Ascending aorta (tissue), 2 donors: ENCODE measurements at regions not wholly inside any gene's neighbourhood (a gene's known extent, or its start where the extent isn't known, plus 50 kb on each side); places are given as distances from the start of the nearest gene placed in this dataset.

ENCODE experiments used
- DNase-seq, 2 donors: peaks; one replicate each; pipeline ENCODE4 v3.0.0-alpha.2; 2019; ENCODE audit warnings: low spot score in 2 of 2
- H3K27ac ChIP-seq, 2 donors: fragments of 200-600 bp; sonication (generic); one replicate each; pipeline ENCODE4 v1.5.1; 2016 to 2017; ENCODE audit warnings: mild to moderate bottlenecking in 1 of 2
- H3K27me3 ChIP-seq: fragments of 200-600 bp; sonication (generic); one replicate; pipeline ENCODE4 v1.5.1; 2017
- H3K36me3 ChIP-seq, 2 donors: fragments of 200-600 bp; sonication (generic); one replicate each; pipeline ENCODE4 v1.5.1; 2016
- H3K4me1 ChIP-seq, 2 donors: fragments of 200-600 bp; sonication (generic); one replicate each; pipeline ENCODE4 v1.5.1; 2016 to 2017; ENCODE audit warnings: mild to moderate bottlenecking in 1 of 2
- H3K4me3 ChIP-seq, 2 donors: fragments of 200-600 bp; sonication (generic); one replicate each; pipeline ENCODE4 v1.5.1; 2016 to 2017; ENCODE audit warnings: mild to moderate bottlenecking in 1 of 2
- H3K9me3 ChIP-seq, 2 donors: fragments of 200-600 bp; sonication (generic); one replicate each; pipeline ENCODE4 v1.5.1; 2016
- CTCF ChIP-seq, 3 experiments: fragments of 200-600 bp in 2 of 3; fragments of 450-650 bp in 1 of 3; sonication (generic) in 2 of 3; IDR thresholded peaks; one replicate each; pipeline ENCODE4 v1.5.1; 2016 to 2019; ENCODE audit warnings: antibody characterized with exemption in 3 of 3, mild to moderate bottlenecking in 1 of 3, moderate library complexity in 1 of 3
- intact Hi-C: fragments of 100-400 bp; cut with DNase I; formaldehyde crosslinking; loops from one replicate; pipeline ENCODE4 v1.15.1; 2023

- DNase-seq = no peak
- no peaks in the 10 kb centered on the region for H3K4me1 ChIP-seq
- H3K4me3 ChIP-seq = no peak overlapping the region
- no peaks in the 10 kb centered on the region for H3K9me3 ChIP-seq
- no peaks in the 10 kb centered on the region for H3K27me3 ChIP-seq
- no peaks in the 10 kb centered on the region for H3K36me3 ChIP-seq
- no peak for TF ChIP-seq CTCF (IDR thresholded peaks at IDR 0.05)
- no peak overlapping the region for H3K27ac ChIP-seq
- intact Hi-C loops = no loop called here
Observed at GRCh38 chr2:236359426-236360045, 95.3 kb upstream of the ASB18 start.

GRCh38 chr2:236360496-236360895 is 96.3 kb upstream of the ASB18 start:
- no peak for DNase-seq
- Histone ChIP-seq H3K36me3 (no peaks in the 10 kb centered on the region), H3K9me3 (no peaks in the 10 kb centered on the region), H3K27me3 (no peaks in the 10 kb centered on the region), H3K4me3 (no peak overlapping the region), H3K27ac (no peak overlapping the region), H3K4me1 (no peaks in the 10 kb centered on the region)
- intact Hi-C loops = no loop called here
- TF ChIP-seq CTCF (IDR thresholded peaks at IDR 0.05) = no peak

- H3K4me3 ChIP-seq = no peak overlapping the region
- no peak for TF ChIP-seq CTCF (IDR thresholded peaks at IDR 0.05)
- no peak overlapping the region for H3K27ac ChIP-seq
- no peaks in the 10 kb centered on the region for H3K9me3 ChIP-seq
- no peak for DNase-seq
- intact Hi-C loops = no loop called here
- no peaks in the 10 kb centered on the region for H3K27me3 ChIP-seq
- H3K4me1 ChIP-seq = no peaks in the 10 kb centered on the region
- H3K36me3 ChIP-seq = no peaks in the 10 kb centered on the region
Observed at GRCh38 chr2:236363711-236364277, 99.6 kb upstream of the ASB18 start.

- H3K9me3 ChIP-seq = no peaks in the 10 kb centered on the region
- no peak for DNase-seq
- no peaks in the 10 kb centered on the region for H3K36me3 ChIP-seq
- H3K27me3 ChIP-seq = no peaks in the 10 kb centered on the region
- H3K27ac ChIP-seq = no peak overlapping the region
- no peak for TF ChIP-seq CTCF (IDR thresholded peaks at IDR 0.05)
- intact Hi-C loops = no loop called here
- no peak overlapping the region for H3K4me3 ChIP-seq
- H3K4me1 ChIP-seq = no peaks in the 10 kb centered on the region
Observed at GRCh38 chr2:236365258-236366048, 101.2 kb upstream of the ASB18 start.

GRCh38 chr2:236366049-236366387 is 101.8 kb upstream of the ASB18 start:
- TF ChIP-seq CTCF (IDR thresholded peaks at IDR 0.05) = no peak
- Histone ChIP-seq H3K36me3 (no peaks in the 10 kb centered on the region), H3K27me3 (no peaks in the 10 kb centered on the region), H3K4me3 (no peak overlapping the region), H3K9me3 (no peaks in the 10 kb centered on the region), H3K4me1 (no peaks in the 10 kb centered on the region), H3K27ac (no peak overlapping the region)
- no peak for DNase-seq
- intact Hi-C loops = no loop called here
